IMR-90 (cell line): ENCODE measurements at regions not wholly inside any gene's neighbourhood (a gene's known extent, or its start where the extent isn't known, plus 50 kb on each side); places are given as distances from the start of the nearest gene placed in this dataset.

Experiments used
- ATAC-seq: fragments of 200-7000 bp; cut with Tn5 transposase; 2 replicates; pipeline ENCODE4 v1.9.1; 2020; ENCODE audit warnings: low read depth, mild to moderate bottlenecking, moderate library complexity
- BruUV-seq: library from RNA; stranded (reverse); fragments of 400-500 nt; replicated peaks from 2 replicates; lab custom pipeline; 2021; lab: Mats Ljungman, UMichigan
- CTCF ChIA-PET: fragments of 300-600 bp; formaldehyde crosslinking; extraction: SDS; loops from one replicate; lab custom pipeline; 2021; ENCODE audit warnings: antibody characterized with exemption; lab: Yijun Ruan, JAX
- POLR2A ChIA-PET: fragments of 300-600 bp; sonication (Branson Sonifier 250); formaldehyde crosslinking; loops from one replicate; lab custom pipeline; 2022; ENCODE audit warnings: antibody characterized with exemption; ENCODE audit not compliant: unreplicated experiment; lab: Charles Lee
- DNase-seq: peaks from one replicate; pipeline ENCODE4 v3.0.0; 2013
- H2AFZ ChIP-seq: replicated peaks from 2 replicates; pipeline ENCODE3; 2013; ENCODE audit warnings: low read length, mild to moderate bottlenecking; ENCODE audit not compliant: poor library complexity
- H2AK5ac ChIP-seq: 2 replicates; pipeline ENCODE4 v1.6.1; 2013; ENCODE audit warnings: low read depth, low read length, inconsistent platforms
- H2AK9ac ChIP-seq: replicated peaks from 2 replicates; pipeline ENCODE3; 2013; ENCODE audit warnings: mild to moderate bottlenecking, low read depth, low read length, moderate library complexity; ENCODE audit not compliant: poor library complexity
- H2BK120ac ChIP-seq: 2 replicates; pipeline ENCODE4 v1.6.1; 2013; ENCODE audit warnings: low read depth, low read length, inconsistent platforms
- H2BK15ac ChIP-seq: 3 replicates; pipeline ENCODE4 v1.6.1; 2013; ENCODE audit warnings: low read depth, low read length, inconsistent platforms
- H2BK20ac ChIP-seq: 2 replicates; pipeline ENCODE4 v1.6.1; 2013; ENCODE audit warnings: low read depth, mild to moderate bottlenecking, inconsistent platforms, low read length, moderate library complexity
- H2BK5ac ChIP-seq: 2 replicates; pipeline ENCODE4 v1.6.1; 2013; ENCODE audit warnings: mild to moderate bottlenecking, low read depth, low read length, inconsistent platforms; ENCODE audit not compliant: poor library complexity, severe bottlenecking
- H3K14ac ChIP-seq: replicated peaks from 2 replicates; pipeline ENCODE4 v1.6.1; 2013; ENCODE audit warnings: low read depth, low read length, inconsistent platforms
- H3K18ac ChIP-seq: 2 replicates; pipeline ENCODE4 v1.6.1; 2013; ENCODE audit warnings: low read depth, low read length, control low read depth
- H3K23ac ChIP-seq: 2 replicates; pipeline ENCODE4 v1.6.1; 2013; ENCODE audit warnings: low read depth, low read length, inconsistent platforms
- H3K27ac ChIP-seq: 2 replicates; pipeline ENCODE4 v1.5.1; 2013; ENCODE audit warnings: mild to moderate bottlenecking, control low read depth, low read length; ENCODE audit not compliant: insufficient read depth
- H3K27me3 ChIP-seq: 2 replicates; pipeline ENCODE4 v1.6.1; 2013; ENCODE audit warnings: low read length; ENCODE audit not compliant: control insufficient read depth, insufficient read depth
- H3K36me3 ChIP-seq: 2 replicates; pipeline ENCODE4 v1.6.1; 2013; ENCODE audit warnings: low read length, mixed read lengths; ENCODE audit not compliant: control insufficient read depth, insufficient read depth
- H3K4ac ChIP-seq: 2 replicates; pipeline ENCODE4 v1.6.1; 2013; ENCODE audit warnings: low read depth, low read length, inconsistent platforms
- H3K4me1 ChIP-seq: 2 replicates; pipeline ENCODE4 v1.6.1; 2013; ENCODE audit warnings: low read length, mixed read lengths; ENCODE audit not compliant: control insufficient read depth, insufficient read depth
- H3K4me2 ChIP-seq: 2 replicates; pipeline ENCODE4 v1.6.1; 2013; ENCODE audit warnings: low read depth, mild to moderate bottlenecking, control low read depth, low read length, moderate library complexity
- H3K4me3 ChIP-seq: 2 replicates; pipeline ENCODE4 v1.5.1; 2013; ENCODE audit warnings: low read depth, mild to moderate bottlenecking, control low read depth, low read length, moderate library complexity; ENCODE audit not compliant: insufficient read depth
- H3K56ac ChIP-seq: 2 replicates; pipeline ENCODE4 v1.6.1; 2013; ENCODE audit warnings: low read length, inconsistent platforms; ENCODE audit not compliant: insufficient read depth; ENCODE audit errors: extremely low read depth
- H3K79me1 ChIP-seq, 2 experiments: 2 replicates each; pipeline ENCODE4 v1.6.1; 2013; ENCODE audit warnings: low read length in 2 of 2, inconsistent platforms in 1 of 2, low read depth in 1 of 2
- H3K9ac ChIP-seq: 2 replicates; pipeline ENCODE4 v1.6.1; 2013; ENCODE audit warnings: low read depth, low read length, control low read depth
- H3K9me1 ChIP-seq: 2 replicates; pipeline ENCODE4 v1.6.1; 2013; ENCODE audit warnings: low read length, inconsistent platforms; ENCODE audit not compliant: insufficient read depth
- H3K9me3 ChIP-seq: 2 replicates; pipeline ENCODE4 v1.6.1; 2013; ENCODE audit warnings: low read length; ENCODE audit not compliant: control insufficient read depth, insufficient read depth
- H4K20me1 ChIP-seq: 2 replicates; pipeline ENCODE4 v1.6.1; 2013; ENCODE audit warnings: low read length, inconsistent platforms; ENCODE audit not compliant: insufficient read depth
- H4K5ac ChIP-seq: 2 replicates; pipeline ENCODE4 v1.6.1; 2013; ENCODE audit warnings: mild to moderate bottlenecking, low read depth, low read length, control low read depth
- H4K8ac ChIP-seq, 2 experiments: 2 replicates each; pipeline ENCODE4 v1.6.1; 2013; ENCODE audit warnings: low read depth in 2 of 2, low read length in 2 of 2, control low read depth in 1 of 2, inconsistent platforms in 1 of 2
- H4K91ac ChIP-seq: 2 replicates; pipeline ENCODE4 v1.6.1; 2013; ENCODE audit warnings: low read depth, low read length, inconsistent platforms; ENCODE audit not compliant: insufficient read depth
- BHLHE40 ChIP-seq: fragments of 150-350 bp; IDR thresholded peaks from 2 replicates; pipeline ENCODE4 v1.6.1; 2016; ENCODE audit warnings: mild to moderate bottlenecking, low read depth, low read length
- CEBPB ChIP-seq: IDR thresholded peaks from 2 replicates; pipeline ENCODE4 v1.6.1; 2012; ENCODE audit warnings: low read depth, low read length, improper control_type of control experiment
- CHD1 ChIP-seq: IDR thresholded peaks from 2 replicates; pipeline ENCODE4 v1.6.1; 2012; ENCODE audit warnings: low read depth, low read length, improper control_type of control experiment
- CTCF ChIP-seq: conservative IDR thresholded peaks from 2 replicates; pipeline ENCODE4 v1.5.1; 2012; ENCODE audit warnings: mild to moderate bottlenecking, low read depth, low read length, improper control_type of control experiment
- FOS ChIP-seq: fragments of 150-350 bp; IDR thresholded peaks from 2 replicates; pipeline ENCODE4 v1.6.1; 2016; ENCODE audit warnings: low read depth, low read length
- MAFK ChIP-seq: IDR thresholded peaks from 2 replicates; pipeline ENCODE4 v1.6.1; 2012; ENCODE audit warnings: low read depth, low read length, improper control_type of control experiment
- MXI1 ChIP-seq: IDR thresholded peaks from 2 replicates; pipeline ENCODE4 v1.6.1; 2012; ENCODE audit warnings: low read depth, mild to moderate bottlenecking, low read length, moderate library complexity, borderline replicate concordance
- NFE2L2 ChIP-seq: fragments of 150-350 bp; IDR thresholded peaks from 2 replicates; pipeline ENCODE4 v1.6.1; 2016; ENCODE audit warnings: low read depth, mild to moderate bottlenecking, low read length
- POLR2A ChIP-seq: IDR thresholded peaks from 2 replicates; pipeline ENCODE4 v1.6.1; 2012; ENCODE audit warnings: mild to moderate bottlenecking, low read depth, low read length
- RAD21 ChIP-seq: IDR thresholded peaks from 2 replicates; pipeline ENCODE4 v1.6.1; 2012; ENCODE audit warnings: low read length, improper control_type of control experiment
- RCOR1 ChIP-seq: IDR thresholded peaks from 2 replicates; pipeline ENCODE4 v1.6.1; 2012; ENCODE audit warnings: mild to moderate bottlenecking, low read length, improper control_type of control experiment; ENCODE audit not compliant: insufficient replicate concordance
- RFX5 ChIP-seq: IDR thresholded peaks from 2 replicates; pipeline ENCODE4 v1.8.0; 2012; ENCODE audit warnings: low read depth, mild to moderate bottlenecking, low read length, moderate library complexity
- SMC3 ChIP-seq: fragments of 150-350 bp; IDR thresholded peaks from 2 replicates; pipeline ENCODE4 v1.6.1; 2016; ENCODE audit warnings: low read depth, mild to moderate bottlenecking, antibody characterized with exemption, low read length, moderate library complexity
- WGBS, 2 experiments: methylation state at CpG; one replicate each; pipeline versions ENCODE4 v1.1.5 to v1.1.7; 2013; ENCODE audit warnings: missing lambda C conversion rate in 2 of 2; ENCODE audit not compliant: insufficient read length in 1 of 2; ENCODE audit errors: extremely low coverage in 2 of 2; 5-methylcytosine and 5-hydroxymethylcytosine counted together
- dilution Hi-C: fragments of 300-500 bp; cut with HindIII; formaldehyde crosslinking; loops from one replicate; pipeline ENCODE4 v1.14.3; 2018; ENCODE audit warnings: low sequenced_read_pairs; ENCODE audit not compliant: unreplicated experiment
- in situ Hi-C: fragments of 300-500 bp; cut with MboI; formaldehyde crosslinking; loops from 3 replicates; pipeline ENCODE4 v1.14.3; 2019; ENCODE audit warnings: low sequenced_read_pairs, inconsistent platforms, mixed read lengths
- intact Hi-C: fragments of 100-400 bp; cut with micrococcal nuclease; formaldehyde crosslinking; loops from 2 replicates; pipeline ENCODE4 v1.10.0; 2022

GRCh38 chr6:62479697-62480220 lies 193.7 kb upstream of the KHDRBS2 start:
- Histone ChIP-seq H3K79me1 (no peaks in the 10 kb centered on the region), H2BK20ac (no peak overlapping the region), H3K4me2 (no peak overlapping the region), H3K56ac (no peak overlapping the region), H3K9me1 (no peaks in the 10 kb centered on the region), H3K9me3 (no peaks in the 10 kb centered on the region), H2BK15ac (no peak overlapping the region), H4K8ac (no peak overlapping the region), H4K5ac (no peak overlapping the region), H3K14ac (no peak overlapping the region), H3K9ac (no peak overlapping the region), H3K4me1 (no peaks in the 10 kb centered on the region), H3K18ac (no peak overlapping the region), H3K4me3 (no peak overlapping the region), H2BK120ac (no peak overlapping the region), H4K20me1 (no peaks in the 10 kb centered on the region), H3K27ac (no peak overlapping the region), H3K36me3 (no peaks in the 10 kb centered on the region), H4K91ac (no peak overlapping the region), H2AFZ (no peak overlapping the region), H2BK5ac (no peak overlapping the region), H2AK5ac (no peak overlapping the region), H3K23ac (no peak overlapping the region), H2AK9ac (no peak overlapping the region), H3K4ac (no peak overlapping the region), H3K27me3 (no peaks in the 10 kb centered on the region)
- dilution Hi-C loops (no loop called here), in situ Hi-C loops (no loop called here), intact Hi-C loops (no loop called here)
- BruUV-seq = no TSS peak
- no CpG with 5 or more reads among the region's 4 CpGs for WGBS, 2 experiments
- DNase-seq = no peak
- ChIA-PET POLR2A (no interaction called here), CTCF (no interaction called here)
- TF ChIP-seq CEBPB = no peak
- TF ChIP-seq CTCF = no peak
- TF ChIP-seq CHD1 = no peak
- no peak for TF ChIP-seq BHLHE40
- no peak for TF ChIP-seq NFE2L2
- no peak for TF ChIP-seq POLR2A
- TF ChIP-seq RFX5 = no peak
- TF ChIP-seq RAD21 = no peak
- no peak for TF ChIP-seq MAFK
- TF ChIP-seq MXI1 = no peak
- TF ChIP-seq SMC3 = no peak
- no peak for TF ChIP-seq RCOR1
- TF ChIP-seq FOS = no peak
- ATAC-seq = no peak
